ENCODE measurements at regions not wholly inside any gene's neighbourhood (a gene's known extent, or its start where the extent isn't known, plus 50 kb on each side); places are given as distances from the start of the nearest gene placed in this dataset.
A peak's percentile ranks its signal among the peaks of the same experiment; 100 is the strongest.

DNA sequence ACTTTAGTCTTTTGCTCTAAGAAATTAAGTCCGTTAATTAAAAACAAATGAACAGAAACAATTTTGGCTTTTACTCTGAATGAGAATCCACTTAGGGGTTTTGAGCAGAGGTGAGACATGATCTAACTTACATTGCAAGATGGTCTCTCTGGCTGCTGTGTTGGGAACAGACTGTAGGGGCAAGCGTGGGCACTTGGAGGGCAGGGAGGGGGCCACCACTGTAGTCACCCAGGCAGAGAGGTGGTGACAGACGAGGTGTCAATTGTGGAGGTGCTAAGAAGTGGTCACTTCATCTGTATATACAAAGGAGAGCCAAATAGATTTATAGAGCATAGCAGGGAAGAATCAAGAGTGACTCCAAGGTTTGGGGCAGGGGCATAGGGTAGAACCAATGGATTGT, 71.1 kb upstream of the IRF2BP2 start:
- no peak for DNase-seq
- Histone ChIP-seq H3K27ac (ENCODE audit: insufficient read depth, low read length, poor library complexity, severe bottlenecking) (no peak overlapping the region), H3K9me3 (ENCODE audit: control insufficient read depth, low read length) (no peaks in the 10 kb centered on the region), H3K27me3 (replicated peaks; ENCODE audit: control insufficient read depth, insufficient read depth, low read length, poor library complexity, severe bottlenecking) (no peaks in the 10 kb centered on the region), H3K4me3 (ENCODE audit: insufficient read depth, low read depth, low read length, poor library complexity, severe bottlenecking) (no peak overlapping the region), H3K36me3 (ENCODE audit: control insufficient read depth, insufficient read depth, low read length) (no peaks in the 10 kb centered on the region), H3K4me1 (ENCODE audit: control insufficient read depth, insufficient read depth, low read length, poor library complexity, severe bottlenecking) (peaks cover 4% of the 10 kb centered on the region)

DNA sequence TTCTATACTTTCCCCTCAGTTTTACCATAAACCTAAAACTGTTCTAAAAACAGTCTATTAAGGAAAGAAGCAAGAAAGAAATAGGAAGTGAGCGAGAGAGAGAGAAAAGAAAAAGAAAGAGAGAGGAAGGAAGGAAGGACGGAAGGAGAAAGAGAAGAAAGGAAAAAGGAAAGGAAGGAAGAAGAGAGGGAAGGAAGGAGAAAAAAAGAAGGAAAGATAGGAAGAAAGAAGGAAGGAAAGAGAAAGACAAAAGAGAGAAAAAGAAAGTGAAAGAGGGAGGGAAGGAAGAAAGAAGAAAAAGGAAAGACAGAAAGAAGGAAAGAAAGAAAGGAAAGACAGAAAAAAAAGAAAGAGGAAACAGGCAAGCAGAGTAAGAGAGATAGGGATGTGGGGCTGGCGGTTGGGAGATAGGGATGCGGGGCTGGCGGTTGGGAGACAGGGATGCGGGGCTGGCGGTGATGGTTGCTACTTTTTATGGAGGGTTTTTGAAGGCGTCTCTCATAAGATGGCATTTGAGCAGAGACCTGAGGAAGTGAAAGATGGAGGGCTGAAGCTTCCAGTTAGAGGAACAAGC, 70.4 kb upstream of the IRF2BP2 start:
- Histone ChIP-seq H3K36me3 (ENCODE audit: control insufficient read depth, insufficient read depth, low read length) (no peaks in the 10 kb centered on the region), H3K9me3 (ENCODE audit: control insufficient read depth, low read length) (no peaks in the 10 kb centered on the region), H3K27me3 (replicated peaks; ENCODE audit: control insufficient read depth, insufficient read depth, low read length, poor library complexity, severe bottlenecking) (no peaks in the 10 kb centered on the region), H3K27ac (ENCODE audit: insufficient read depth, low read length, poor library complexity, severe bottlenecking) (no peak overlapping the region), H3K4me1 (ENCODE audit: control insufficient read depth, insufficient read depth, low read length, poor library complexity, severe bottlenecking) (peaks cover 4% of the 10 kb centered on the region), H3K4me3 (ENCODE audit: insufficient read depth, low read depth, low read length, poor library complexity, severe bottlenecking) (no peak overlapping the region)
- no peak for DNase-seq

DNA sequence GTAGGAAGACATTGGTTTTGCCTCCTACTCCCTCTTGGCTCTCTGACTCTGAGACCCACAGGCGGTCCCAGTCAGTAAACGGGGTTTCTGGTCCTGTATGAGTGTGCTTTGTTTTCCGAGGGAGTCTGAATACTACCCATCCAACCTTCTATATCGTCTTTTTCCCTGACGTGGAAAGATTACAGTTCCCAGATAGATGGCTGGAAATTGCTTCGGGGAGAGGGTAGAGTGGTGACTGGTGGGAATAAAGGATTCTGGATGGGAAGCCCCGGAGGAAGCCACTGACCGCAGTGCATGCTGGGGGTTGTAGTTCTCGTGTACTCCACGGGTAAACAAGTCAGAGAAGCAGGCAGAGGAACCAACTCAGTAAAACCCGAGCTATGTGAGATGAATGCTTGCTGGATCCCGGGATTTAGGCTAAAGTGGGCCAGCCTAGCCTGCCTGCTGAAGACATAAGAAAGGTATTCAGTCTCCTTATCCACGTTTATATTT, 66.2 kb upstream of the IRF2BP2 start:
- peaks cover 4% of the 10 kb centered on the region for H3K4me1 ChIP-seq (ENCODE audit: control insufficient read depth, insufficient read depth, low read length, poor library complexity, severe bottlenecking)
- H3K9me3 ChIP-seq (ENCODE audit: control insufficient read depth, low read length) = no peaks in the 10 kb centered on the region
- peak overlapping the region; percentile 38 for H3K27ac ChIP-seq (ENCODE audit: insufficient read depth, low read length, poor library complexity, severe bottlenecking)
- DNase-seq = peak in 2 of 3 donors; percentile 17 to 36
- peak overlapping the region; percentile 39 for H3K4me3 ChIP-seq (ENCODE audit: insufficient read depth, low read depth, low read length, poor library complexity, severe bottlenecking)
- H3K27me3 ChIP-seq (replicated peaks; ENCODE audit: control insufficient read depth, insufficient read depth, low read length, poor library complexity, severe bottlenecking) = no peaks in the 10 kb centered on the region
- no peaks in the 10 kb centered on the region for H3K36me3 ChIP-seq (ENCODE audit: control insufficient read depth, insufficient read depth, low read length)

DNA sequence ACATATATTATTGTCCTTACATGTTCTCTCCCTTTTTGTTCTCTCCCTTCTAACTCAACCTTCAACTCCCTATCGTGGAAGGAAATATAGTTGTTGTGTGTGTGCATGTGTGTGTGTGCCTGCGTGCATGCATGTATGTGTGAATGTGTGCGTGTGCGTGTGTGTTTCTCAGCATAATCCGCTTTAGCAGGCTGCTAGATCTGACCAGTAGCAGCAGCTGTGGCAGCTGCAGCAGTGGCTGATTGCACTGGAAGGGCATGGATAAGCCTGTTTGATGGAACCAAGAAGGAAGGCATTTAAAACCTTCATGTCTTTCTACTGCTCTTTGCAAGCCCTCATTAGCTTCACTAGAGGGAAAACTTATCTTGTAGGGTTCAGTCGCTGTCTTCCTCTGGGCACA, 65.6 kb upstream of the IRF2BP2 start:
- Histone ChIP-seq H3K27ac (ENCODE audit: insufficient read depth, low read length, poor library complexity, severe bottlenecking) (no peak overlapping the region), H3K4me3 (ENCODE audit: insufficient read depth, low read depth, low read length, poor library complexity, severe bottlenecking) (no peak overlapping the region), H3K9me3 (ENCODE audit: control insufficient read depth, low read length) (no peaks in the 10 kb centered on the region), H3K36me3 (ENCODE audit: control insufficient read depth, insufficient read depth, low read length) (no peaks in the 10 kb centered on the region), H3K4me1 (ENCODE audit: control insufficient read depth, insufficient read depth, low read length, poor library complexity, severe bottlenecking) (peaks cover 4% of the 10 kb centered on the region), H3K27me3 (replicated peaks; ENCODE audit: control insufficient read depth, insufficient read depth, low read length, poor library complexity, severe bottlenecking) (no peaks in the 10 kb centered on the region)
- no peak for DNase-seq

DNA sequence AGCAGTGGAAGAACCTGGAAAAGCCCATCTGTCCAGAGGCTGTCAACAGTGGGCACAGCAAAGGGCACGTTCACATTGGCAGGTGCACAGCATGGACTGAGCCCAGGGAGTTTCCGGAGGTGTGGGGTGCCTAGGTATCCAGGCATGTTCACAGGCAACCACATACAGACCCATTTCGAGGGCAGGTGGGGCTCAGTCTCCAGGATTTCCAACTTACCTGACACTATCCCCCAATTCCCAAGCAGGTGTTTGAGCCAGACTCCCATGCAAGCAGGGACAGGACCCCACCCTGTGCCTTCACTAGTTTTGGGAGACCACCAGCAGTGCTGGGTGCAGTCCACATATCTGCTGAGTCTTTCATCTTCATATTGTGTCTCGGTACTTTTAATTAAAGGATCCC, 65.0 kb upstream of the IRF2BP2 start:
- no peaks in the 10 kb centered on the region for H3K27me3 ChIP-seq (replicated peaks; ENCODE audit: control insufficient read depth, insufficient read depth, low read length, poor library complexity, severe bottlenecking)
- H3K9me3 ChIP-seq (ENCODE audit: control insufficient read depth, low read length) = no peaks in the 10 kb centered on the region
- H3K4me3 ChIP-seq (ENCODE audit: insufficient read depth, low read depth, low read length, poor library complexity, severe bottlenecking) = no peak overlapping the region
- no peaks in the 10 kb centered on the region for H3K36me3 ChIP-seq (ENCODE audit: control insufficient read depth, insufficient read depth, low read length)
- no peak overlapping the region for H3K27ac ChIP-seq (ENCODE audit: insufficient read depth, low read length, poor library complexity, severe bottlenecking)
- DNase-seq = no peak
- peaks cover 4% of the 10 kb centered on the region for H3K4me1 ChIP-seq (ENCODE audit: control insufficient read depth, insufficient read depth, low read length, poor library complexity, severe bottlenecking)

DNA sequence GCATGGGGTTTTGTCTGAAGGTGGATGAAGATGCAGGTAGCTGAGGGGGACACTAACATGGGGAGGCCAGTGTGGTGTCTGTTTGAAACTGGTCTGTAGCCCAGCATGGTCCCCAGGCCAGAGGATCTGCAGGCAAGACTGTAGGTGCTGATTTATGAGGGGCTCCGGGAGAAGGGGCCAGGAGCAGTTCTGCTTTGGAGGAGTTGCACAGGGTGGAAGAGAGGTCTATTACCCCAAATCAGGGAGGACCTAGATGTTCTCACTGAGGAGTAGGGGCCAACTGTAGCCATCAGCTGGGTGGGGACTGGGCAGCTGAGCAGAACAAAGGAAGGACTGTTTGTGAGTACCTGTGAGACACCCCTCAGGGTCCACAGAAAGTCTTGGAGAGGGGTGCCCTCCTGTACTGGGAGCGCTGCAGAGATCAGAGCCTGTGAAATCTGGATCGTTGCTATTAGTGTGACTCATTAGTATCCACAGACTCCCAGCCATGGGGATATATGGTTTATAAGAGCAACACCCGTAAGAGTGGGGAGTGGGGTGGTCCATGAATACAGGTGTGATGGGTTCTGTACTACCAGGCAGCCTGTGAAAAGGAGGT, 64.3 kb upstream of the IRF2BP2 start:
- Histone ChIP-seq H3K4me1 (ENCODE audit: control insufficient read depth, insufficient read depth, low read length, poor library complexity, severe bottlenecking) (peaks cover 4% of the 10 kb centered on the region), H3K36me3 (ENCODE audit: control insufficient read depth, insufficient read depth, low read length) (no peaks in the 10 kb centered on the region), H3K27ac (ENCODE audit: insufficient read depth, low read length, poor library complexity, severe bottlenecking) (no peak overlapping the region), H3K27me3 (replicated peaks; ENCODE audit: control insufficient read depth, insufficient read depth, low read length, poor library complexity, severe bottlenecking) (no peaks in the 10 kb centered on the region), H3K4me3 (ENCODE audit: insufficient read depth, low read depth, low read length, poor library complexity, severe bottlenecking) (no peak overlapping the region), H3K9me3 (ENCODE audit: control insufficient read depth, low read length) (no peaks in the 10 kb centered on the region)
- no peak for DNase-seq

DNA sequence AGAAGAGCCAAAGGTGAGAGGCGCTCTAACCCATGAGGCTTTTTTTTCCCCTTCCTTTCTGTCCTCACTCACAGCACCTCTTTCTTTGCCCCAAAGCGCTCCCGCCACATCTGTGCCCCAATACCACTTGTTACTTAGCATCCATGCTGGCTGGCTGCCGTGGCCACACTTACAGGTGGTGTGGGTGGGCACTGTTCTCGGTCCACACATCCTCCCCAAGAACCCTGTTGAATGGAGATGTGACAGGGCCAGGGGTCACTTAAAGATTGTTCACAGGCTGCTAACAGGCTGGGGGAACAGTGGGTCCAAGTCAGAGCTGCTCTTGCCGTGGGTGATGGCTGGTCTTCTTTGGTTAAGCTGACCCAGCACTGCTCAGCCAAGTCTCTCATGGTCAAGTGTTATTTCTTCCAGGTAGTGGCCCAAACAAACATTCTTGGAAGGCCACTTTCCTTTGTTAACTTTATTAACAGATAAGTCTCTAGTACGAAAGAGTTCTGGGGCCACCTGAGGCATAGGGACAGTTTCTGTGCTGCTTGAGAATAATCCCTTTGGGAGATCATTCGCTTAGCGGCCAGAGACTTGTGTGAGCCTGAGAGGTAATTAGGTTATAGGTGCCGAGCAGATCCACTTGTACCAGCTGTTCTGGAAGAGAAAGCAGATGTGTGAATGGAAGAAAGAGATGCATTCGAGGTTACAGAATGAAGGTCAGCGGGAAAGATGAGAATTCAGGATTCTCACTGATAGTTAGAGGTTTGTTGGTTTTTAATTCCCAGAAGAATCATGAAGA, 62.6 kb upstream of the IRF2BP2 start:
- no peaks in the 10 kb centered on the region for H3K9me3 ChIP-seq (ENCODE audit: control insufficient read depth, low read length)
- H3K27ac ChIP-seq (ENCODE audit: insufficient read depth, low read length, poor library complexity, severe bottlenecking) = no peak overlapping the region
- H3K27me3 ChIP-seq (replicated peaks; ENCODE audit: control insufficient read depth, insufficient read depth, low read length, poor library complexity, severe bottlenecking) = no peaks in the 10 kb centered on the region
- H3K36me3 ChIP-seq (ENCODE audit: control insufficient read depth, insufficient read depth, low read length) = no peaks in the 10 kb centered on the region
- peaks cover 4% of the 10 kb centered on the region for H3K4me1 ChIP-seq (ENCODE audit: control insufficient read depth, insufficient read depth, low read length, poor library complexity, severe bottlenecking)
- DNase-seq = no peak
- no peak overlapping the region for H3K4me3 ChIP-seq (ENCODE audit: insufficient read depth, low read depth, low read length, poor library complexity, severe bottlenecking)

DNA sequence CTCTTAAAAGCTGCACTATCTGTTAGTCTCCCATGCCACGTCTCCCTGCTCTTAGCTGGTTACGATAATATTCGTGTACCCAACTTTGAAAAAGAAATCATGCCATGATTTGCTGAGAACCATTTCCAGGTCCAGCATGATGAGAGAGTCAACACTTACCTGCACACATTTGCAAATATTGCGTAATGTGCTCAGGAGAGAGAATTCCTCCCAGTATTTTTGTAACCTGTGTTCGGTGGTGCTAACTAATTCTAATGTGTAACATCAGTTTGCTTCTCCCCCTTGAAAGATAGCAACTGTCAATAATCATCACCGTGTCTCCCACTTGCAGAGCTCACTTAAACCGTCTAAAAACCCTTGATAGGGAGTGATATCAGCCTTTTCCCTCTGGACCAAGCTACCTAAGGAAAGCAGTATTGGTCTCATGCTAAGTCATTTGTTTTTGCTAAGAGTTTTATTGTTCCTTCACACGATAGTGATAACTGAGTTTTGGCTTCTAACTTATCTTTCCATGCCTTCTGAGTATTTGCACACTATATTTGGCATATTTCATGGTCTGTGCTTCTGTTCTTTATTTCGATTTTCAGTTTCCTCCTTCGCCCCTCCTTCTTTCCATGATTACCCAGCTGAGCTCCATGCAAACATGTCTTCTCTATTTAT, 61.1 kb upstream of the IRF2BP2 start:
- no peak for DNase-seq
- Histone ChIP-seq H3K4me3 (ENCODE audit: insufficient read depth, low read depth, low read length, poor library complexity, severe bottlenecking) (no peak overlapping the region), H3K27me3 (replicated peaks; ENCODE audit: control insufficient read depth, insufficient read depth, low read length, poor library complexity, severe bottlenecking) (no peaks in the 10 kb centered on the region), H3K4me1 (ENCODE audit: control insufficient read depth, insufficient read depth, low read length, poor library complexity, severe bottlenecking) (no peaks in the 10 kb centered on the region), H3K27ac (ENCODE audit: insufficient read depth, low read length, poor library complexity, severe bottlenecking) (no peak overlapping the region), H3K36me3 (ENCODE audit: control insufficient read depth, insufficient read depth, low read length) (no peaks in the 10 kb centered on the region), H3K9me3 (ENCODE audit: control insufficient read depth, low read length) (no peaks in the 10 kb centered on the region)

DNA sequence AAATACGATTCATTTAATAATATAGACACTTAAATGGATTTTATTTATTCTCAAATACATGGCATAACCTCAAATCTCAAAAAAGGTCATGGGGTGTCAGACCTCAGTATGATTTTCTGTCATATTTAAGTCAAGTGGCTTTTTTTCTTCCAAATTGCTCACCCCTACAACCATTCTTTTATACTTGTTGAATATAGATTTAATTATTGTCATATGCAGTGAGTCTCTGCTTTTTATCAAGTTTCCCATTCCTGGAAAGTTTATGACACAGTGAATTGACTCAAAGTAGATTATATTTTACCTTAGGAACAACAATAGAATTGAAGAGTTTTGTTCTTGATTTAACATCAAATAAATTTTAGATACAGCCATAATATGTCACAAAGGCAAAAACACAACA, 59.5 kb upstream of the IRF2BP2 start:
- Histone ChIP-seq H3K27ac (ENCODE audit: insufficient read depth, low read length, poor library complexity, severe bottlenecking) (no peak overlapping the region), H3K36me3 (ENCODE audit: control insufficient read depth, insufficient read depth, low read length) (no peaks in the 10 kb centered on the region), H3K4me1 (ENCODE audit: control insufficient read depth, insufficient read depth, low read length, poor library complexity, severe bottlenecking) (no peaks in the 10 kb centered on the region), H3K27me3 (replicated peaks; ENCODE audit: control insufficient read depth, insufficient read depth, low read length, poor library complexity, severe bottlenecking) (no peaks in the 10 kb centered on the region), H3K4me3 (ENCODE audit: insufficient read depth, low read depth, low read length, poor library complexity, severe bottlenecking) (no peak overlapping the region), H3K9me3 (ENCODE audit: control insufficient read depth, low read length) (no peaks in the 10 kb centered on the region)
- no peak for DNase-seq

DNA sequence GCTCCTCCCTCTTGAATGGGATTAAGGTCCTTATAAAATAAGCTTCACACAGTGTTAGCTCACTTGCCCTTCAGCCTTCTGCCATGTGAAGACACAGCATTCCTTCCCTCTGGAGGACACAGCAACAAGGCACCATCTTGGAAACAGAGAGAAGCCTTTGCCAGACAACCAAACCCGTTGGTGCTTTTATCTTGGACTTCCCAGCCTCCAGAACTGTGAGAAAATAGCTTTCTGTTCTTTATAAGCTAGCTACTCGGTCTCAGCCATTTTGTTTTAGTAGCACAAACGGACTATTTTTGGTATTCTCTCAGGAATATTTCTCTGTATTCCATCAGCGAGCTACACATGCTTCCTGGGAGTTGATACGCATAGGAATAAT, 58.6 kb upstream of the IRF2BP2 start:
- Histone ChIP-seq H3K36me3 (ENCODE audit: control insufficient read depth, insufficient read depth, low read length) (no peaks in the 10 kb centered on the region), H3K4me1 (ENCODE audit: control insufficient read depth, insufficient read depth, low read length, poor library complexity, severe bottlenecking) (no peaks in the 10 kb centered on the region), H3K4me3 (ENCODE audit: insufficient read depth, low read depth, low read length, poor library complexity, severe bottlenecking) (no peak overlapping the region), H3K27ac (ENCODE audit: insufficient read depth, low read length, poor library complexity, severe bottlenecking) (no peak overlapping the region), H3K27me3 (replicated peaks; ENCODE audit: control insufficient read depth, insufficient read depth, low read length, poor library complexity, severe bottlenecking) (no peaks in the 10 kb centered on the region), H3K9me3 (ENCODE audit: control insufficient read depth, low read length) (no peaks in the 10 kb centered on the region)
- DNase-seq = no peak

All from effector memory CD4-positive, alpha-beta T cell (primary cell).